HEK293 (cell line): ENCODE measurements at regions not wholly inside any gene's neighbourhood (a gene's known extent, or its start where the extent isn't known, plus 50 kb on each side); places are given as distances from the start of the nearest gene placed in this dataset.

Source experiments
- CTCF ChIP-seq: fragments of 450-650 bp; formaldehyde crosslinking; IDR thresholded peaks from 2 replicates; pipeline ENCODE4 v1.5.1; 2016; ENCODE audit warnings: missing biosample characterization, missing genetic modification characterization
- OSR2 ChIP-seq: fragments of 450-650 bp; formaldehyde crosslinking; IDR thresholded peaks from 2 replicates; pipeline ENCODE4 v1.5.1; 2016; ENCODE audit warnings: missing biosample characterization, missing genetic modification characterization
- REST ChIP-seq: fragments of 450-650 bp; formaldehyde crosslinking; IDR thresholded peaks from 2 replicates; pipeline ENCODE4 v1.5.1; 2016; ENCODE audit warnings: missing biosample characterization, missing genetic modification characterization
- SETDB1 ChIP-seq: IDR thresholded peaks from one replicate; pipeline ENCODE4 v1.6.1; 2017; ENCODE audit warnings: mild to moderate bottlenecking, low read length, moderate library complexity, mixed read lengths; ENCODE audit not compliant: insufficient read length
- TSHZ1 ChIP-seq: fragments of 450-650 bp; formaldehyde crosslinking; IDR thresholded peaks from 2 replicates; pipeline ENCODE4 v1.5.1; 2016; ENCODE audit warnings: missing biosample characterization, missing genetic modification characterization, borderline replicate concordance
- YY1 ChIP-seq: fragments of 450-650 bp; formaldehyde crosslinking; IDR thresholded peaks from 2 replicates; pipeline ENCODE4 v1.5.1; 2018; ENCODE audit warnings: missing biosample characterization, missing genetic modification characterization

GRCh38 chr14:85883966-85884365 lies 354.0 kb downstream of the FLRT2 start:
- TF ChIP-seq OSR2 (tag by site-specific recombination) = no peak
- no peak for TF ChIP-seq YY1 (tag by site-specific recombination)
- no peak for TF ChIP-seq TSHZ1 (tag by site-specific recombination)
- TF ChIP-seq CTCF (tag by site-specific recombination) = no peak
- no peak for TF ChIP-seq SETDB1
- TF ChIP-seq REST (tag by site-specific recombination) = no peak
